GM12892 (cell line): ENCODE measurements at regions not wholly inside any gene's neighbourhood (a gene's known extent, or its start where the extent isn't known, plus 50 kb on each side); places are given as distances from the start of the nearest gene placed in this dataset.

Experiments
- POLR2A ChIP-seq: IDR thresholded peaks from 2 replicates; pipeline ENCODE4 v1.6.1; 2011; ENCODE audit warnings: low read depth, low read length, control low read depth
- TAF1 ChIP-seq: IDR thresholded peaks from 2 replicates; pipeline ENCODE4 v1.6.1; 2011; ENCODE audit warnings: low read depth, mild to moderate bottlenecking, control low read depth, low read length, borderline replicate concordance

- no peak for TF ChIP-seq TAF1
- no peak for TF ChIP-seq POLR2A
Observed at GRCh38 chr13:47144782-47145181, 247.9 kb upstream of the HTR2A start.
